GM23248 (cell line): ENCODE measurements at regions not wholly inside any gene's neighbourhood (a gene's known extent, or its start where the extent isn't known, plus 50 kb on each side); places are given as distances from the start of the nearest gene placed in this dataset.

Experiments
- EZH2 ChIP-seq: fragments of 200-600 bp; sonication (generic); IDR thresholded peaks from 2 replicates; pipeline ENCODE4 v1.6.1; 2018; ENCODE audit warnings: antibody characterized with exemption, mild to moderate bottlenecking; ENCODE audit not compliant: insufficient read depth, poor library complexity, severe bottlenecking
- EZH2phosphoT487 ChIP-seq: fragments of 200-600 bp; sonication (generic); IDR thresholded peaks from 2 replicates; pipeline ENCODE4 v1.6.1; 2018; ENCODE audit warnings: antibody characterized with exemption, moderate library complexity, mild to moderate bottlenecking, low read depth; ENCODE audit not compliant: insufficient read depth

GRCh38 chr13:59534806-59535205, 628.9 kb downstream of the DIAPH3 start:
- TF ChIP-seq EZH2 (no peak), EZH2phosphoT487 (no peak)
